GM19238 (cell line): ENCODE measurements at regions not wholly inside any gene's neighbourhood (a gene's known extent, or its start where the extent isn't known, plus 50 kb on each side); places are given as distances from the start of the nearest gene placed in this dataset.
"Not testable (repeated sequence)": the region's sequence is repeated elsewhere in the genome, so short reads cannot be mapped to it uniquely, and the experiment has no call there.

Experiments
- DNase-seq: peaks from one replicate; pipeline ENCODE4 v3.0.0; 2011; ENCODE audit warnings: low spot score; ENCODE audit not compliant: insufficient read length

GRCh38 chr14:106638786-106639452, 1112.5 kb downstream of the TMEM121 start:
- DNase-seq: not testable (repeated sequence)

GRCh38 chr14:106642090-106642489, 1115.7 kb downstream of the TMEM121 start:
- DNase-seq: no peak

GRCh38 chr14:106642971-106643370, 1116.6 kb downstream of the TMEM121 start:
- not testable (repeated sequence) for DNase-seq

GRCh38 chr14:106648874-106649273, 1122.5 kb downstream of the TMEM121 start:
- not testable (repeated sequence) for DNase-seq

- DNase-seq: no peak
Measured at GRCh38 chr14:106651016-106651415, 1124.6 kb downstream of the TMEM121 start.

GRCh38 chr14:106652494-106652893, 1126.1 kb downstream of the TMEM121 start:
- DNase-seq: no peak

GRCh38 chr14:106657460-106657859, 1131.1 kb downstream of the TMEM121 start:
- no peak for DNase-seq

- not testable (repeated sequence) for DNase-seq
Measured at GRCh38 chr14:106658066-106658860, 1131.9 kb downstream of the TMEM121 start.

- not testable (repeated sequence) for DNase-seq
Measured at GRCh38 chr14:106661561-106661960, 1135.2 kb downstream of the TMEM121 start.

- no peak for DNase-seq
Measured at GRCh38 chr14:106662936-106663550, 1136.7 kb downstream of the TMEM121 start.

- DNase-seq: peak; percentile 7
Measured at GRCh38 chr14:106663805-106664410, 1137.5 kb downstream of the TMEM121 start.

- DNase-seq: no peak
Measured at GRCh38 chr14:106665814-106666213, 1139.4 kb downstream of the TMEM121 start.

- DNase-seq: no peak
Measured at GRCh38 chr14:106666341-106666740, 1140.0 kb downstream of the TMEM121 start.

- DNase-seq: no peak
Measured at GRCh38 chr14:106670011-106670410, 1143.6 kb downstream of the TMEM121 start.

GRCh38 chr14:106674093-106674492, 1147.7 kb downstream of the TMEM121 start:
- not testable (repeated sequence) for DNase-seq

- DNase-seq: not testable (repeated sequence)
Measured at GRCh38 chr14:106674509-106675125, 1148.2 kb downstream of the TMEM121 start.

- not testable (repeated sequence) for DNase-seq
Measured at GRCh38 chr14:106675716-106676115, 1149.3 kb downstream of the TMEM121 start.

GRCh38 chr14:106679776-106680175, 1153.4 kb downstream of the TMEM121 start:
- no peak for DNase-seq

GRCh38 chr14:106681161-106681560, 1154.8 kb downstream of the TMEM121 start:
- no peak for DNase-seq

- no peak for DNase-seq
Measured at GRCh38 chr14:106681568-106681967, 1155.2 kb downstream of the TMEM121 start.

- no peak for DNase-seq
Measured at GRCh38 chr14:106683631-106684030, 1157.2 kb downstream of the TMEM121 start.
